ENCODE measurements at regions not wholly inside any gene's neighbourhood (a gene's known extent, or its start where the extent isn't known, plus 50 kb on each side); places are given as distances from the start of the nearest gene placed in this dataset.
"Not testable (repeated sequence)": the region's sequence is repeated elsewhere in the genome, so short reads cannot be mapped to it uniquely, and the experiment has no call there.

- no peak overlapping the region for H3K4me3 ChIP-seq (ENCODE audit: low read depth, low read length)
- H3K9me3 ChIP-seq, result no peaks in the 10 kb centered on the region
- no peaks in the 10 kb centered on the region for H3K4me1 ChIP-seq
- no peak for DNase-seq
- no peaks in the 10 kb centered on the region for H3K36me3 ChIP-seq
- no peaks in the 10 kb centered on the region for H3K27me3 ChIP-seq
- TF ChIP-seq CTCF (IDR thresholded peaks at IDR 0.05; ENCODE audit: low read depth, low read length), result no peak
Measured at GRCh38 chrX:137748827-137749226, 182.9 kb downstream of the ZIC3 start.

GRCh38 chrX:137749246-137749645 lies 183.3 kb downstream of the ZIC3 start:
- no peak for DNase-seq
- Histone ChIP-seq H3K4me3 (ENCODE audit: low read depth, low read length) (no peak overlapping the region), H3K4me1 (no peaks in the 10 kb centered on the region), H3K27me3 (no peaks in the 10 kb centered on the region), H3K9me3 (no peaks in the 10 kb centered on the region), H3K36me3 (no peaks in the 10 kb centered on the region)
- TF ChIP-seq CTCF (IDR thresholded peaks at IDR 0.05; ENCODE audit: low read depth, low read length), result no peak

DNA sequence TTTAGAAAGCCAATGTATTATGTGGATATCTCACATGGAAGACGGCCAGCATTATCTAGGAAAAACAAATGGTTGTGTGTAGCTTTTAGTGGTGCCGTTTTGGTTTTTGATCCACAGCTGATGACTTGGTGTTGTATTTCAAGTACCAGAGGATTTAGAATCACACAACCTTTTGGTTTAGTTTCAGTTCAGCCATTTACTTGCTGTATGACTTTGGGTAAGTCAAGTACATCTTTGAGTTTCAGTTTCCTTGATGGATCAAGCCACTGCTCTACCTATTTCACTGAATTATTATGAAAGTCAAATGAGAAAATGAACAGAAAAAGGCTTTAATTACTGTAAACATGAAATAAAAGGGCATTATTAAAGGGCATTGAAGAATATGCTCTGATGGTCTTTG lies 205.6 kb downstream of the ZIC3 start:
- Histone ChIP-seq H3K4me3 (ENCODE audit: low read depth, low read length) (no peak overlapping the region), H3K4me1 (no peaks in the 10 kb centered on the region), H3K36me3 (no peaks in the 10 kb centered on the region), H3K27me3 (no peaks in the 10 kb centered on the region), H3K9me3 (no peaks in the 10 kb centered on the region)
- DNase-seq, result no peak
- no peak for TF ChIP-seq CTCF (IDR thresholded peaks at IDR 0.05; ENCODE audit: low read depth, low read length)

DNA sequence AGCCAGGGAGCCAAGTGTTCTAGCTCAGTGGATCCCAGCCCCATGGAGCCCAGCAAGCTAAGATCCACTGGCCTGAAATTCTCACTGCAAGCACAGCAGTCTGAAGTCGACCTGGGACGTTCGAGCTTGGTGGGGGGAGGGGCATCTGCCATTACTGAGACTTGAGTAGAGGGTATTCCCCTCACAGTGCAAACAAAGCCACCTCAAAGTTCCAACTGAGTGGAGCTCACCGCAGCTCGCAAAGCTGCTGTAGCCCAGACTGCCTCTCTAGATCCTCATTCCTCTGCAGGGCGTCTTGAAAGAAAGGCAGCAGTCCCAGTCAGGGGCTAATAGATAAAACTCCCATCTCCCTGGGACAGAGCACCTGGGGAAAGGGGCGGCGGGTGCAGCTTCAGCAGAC lies 226.3 kb downstream of the ZIC3 start:
- H3K9me3 ChIP-seq, result no peaks in the 10 kb centered on the region
- DNase-seq, result no peak
- H3K36me3 ChIP-seq, result no peaks in the 10 kb centered on the region
- H3K27me3 ChIP-seq, result no peaks in the 10 kb centered on the region
- TF ChIP-seq CTCF (IDR thresholded peaks at IDR 0.05; ENCODE audit: low read depth, low read length), result no peak
- H3K4me1 ChIP-seq, result no peaks in the 10 kb centered on the region
- H3K4me3 ChIP-seq (ENCODE audit: low read depth, low read length), result no peak overlapping the region

DNA sequence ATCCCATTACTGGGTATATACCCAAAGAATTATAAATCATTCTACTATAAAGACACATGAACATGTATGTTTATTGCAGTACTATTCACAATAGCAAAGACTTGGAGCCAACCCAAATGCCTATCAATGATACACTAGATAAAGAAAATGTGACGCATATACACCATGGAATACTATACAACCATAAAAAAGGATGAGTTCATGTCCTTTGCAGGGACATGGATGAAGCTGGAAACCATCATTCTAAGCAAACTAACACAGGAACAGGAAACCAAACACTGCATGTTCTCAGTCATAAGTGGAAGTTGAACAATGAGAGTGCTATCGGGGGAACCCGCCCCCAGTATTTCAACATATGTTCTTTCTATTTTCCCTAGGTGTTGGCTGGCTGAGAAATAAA lies 232.0 kb downstream of the ZIC3 start:
- H3K4me1 ChIP-seq; H3K27me3 ChIP-seq; H3K9me3 ChIP-seq; H3K36me3 ChIP-seq; H3K4me3 ChIP-seq (ENCODE audit: low read depth, low read length); DNase-seq: not testable (repeated sequence)

DNA sequence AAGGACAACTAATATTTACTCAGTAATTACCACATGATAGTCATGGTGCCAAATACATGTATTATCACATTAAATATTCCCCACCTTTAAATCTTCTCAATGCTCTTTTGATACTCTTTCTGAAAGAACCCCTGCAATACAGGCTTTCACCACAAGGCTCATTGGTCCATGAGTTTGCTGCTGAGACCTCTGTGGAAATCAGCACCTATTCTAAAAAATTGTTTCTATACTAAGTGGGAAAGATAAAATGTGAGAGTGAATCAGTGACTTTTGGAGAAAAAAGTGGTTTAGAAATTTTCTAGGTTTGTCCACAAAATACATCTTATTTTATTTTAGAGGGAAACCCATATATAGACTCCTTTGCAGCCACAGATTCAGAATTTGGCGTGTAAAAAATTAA lies 257.3 kb downstream of the ZIC3 start:
- Histone ChIP-seq H3K9me3 (no peaks in the 10 kb centered on the region), H3K4me1 (no peaks in the 10 kb centered on the region), H3K27me3 (no peaks in the 10 kb centered on the region), H3K4me3 (ENCODE audit: low read depth, low read length) (no peak overlapping the region), H3K36me3 (no peaks in the 10 kb centered on the region)
- TF ChIP-seq CTCF (IDR thresholded peaks at IDR 0.05; ENCODE audit: low read depth, low read length), result peak; percentile 36
- no peak for DNase-seq

DNA sequence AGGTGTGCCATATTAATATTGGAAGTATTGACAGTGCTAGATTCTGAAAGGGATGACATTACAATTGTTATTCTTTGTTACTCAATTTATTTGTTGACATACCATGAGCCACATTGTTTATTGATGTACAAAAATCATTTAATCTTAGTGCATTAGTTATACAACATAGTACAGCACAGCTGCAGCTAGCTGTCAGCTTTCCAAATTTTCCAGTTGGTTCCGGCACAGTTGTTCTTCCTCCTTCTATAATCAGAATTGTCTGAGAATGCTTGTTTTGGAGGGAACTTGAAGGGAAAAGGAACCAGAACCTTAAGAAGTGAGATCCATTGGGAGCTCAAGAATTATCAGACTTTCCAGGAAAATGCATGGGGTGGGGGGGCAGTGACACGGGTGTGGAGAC lies 281.4 kb downstream of the ZIC3 start:
- DNase-seq, result no peak
- H3K4me1 ChIP-seq, result no peaks in the 10 kb centered on the region
- no peaks in the 10 kb centered on the region for H3K27me3 ChIP-seq
- H3K4me3 ChIP-seq (ENCODE audit: low read depth, low read length), result no peak overlapping the region
- TF ChIP-seq CTCF (IDR thresholded peaks at IDR 0.05; ENCODE audit: low read depth, low read length), result no peak
- no peaks in the 10 kb centered on the region for H3K36me3 ChIP-seq
- no peaks in the 10 kb centered on the region for H3K9me3 ChIP-seq
